ENCODE measurements at regions not wholly inside any gene's neighbourhood (a gene's known extent, or its start where the extent isn't known, plus 50 kb on each side); places are given as distances from the start of the nearest gene placed in this dataset.
A peak's percentile ranks its signal among the peaks of the same experiment; 100 is the strongest.
"Not testable (repeated sequence)": the region's sequence is repeated elsewhere in the genome, so short reads cannot be mapped to it uniquely, and the experiment has no call there.

DNA sequence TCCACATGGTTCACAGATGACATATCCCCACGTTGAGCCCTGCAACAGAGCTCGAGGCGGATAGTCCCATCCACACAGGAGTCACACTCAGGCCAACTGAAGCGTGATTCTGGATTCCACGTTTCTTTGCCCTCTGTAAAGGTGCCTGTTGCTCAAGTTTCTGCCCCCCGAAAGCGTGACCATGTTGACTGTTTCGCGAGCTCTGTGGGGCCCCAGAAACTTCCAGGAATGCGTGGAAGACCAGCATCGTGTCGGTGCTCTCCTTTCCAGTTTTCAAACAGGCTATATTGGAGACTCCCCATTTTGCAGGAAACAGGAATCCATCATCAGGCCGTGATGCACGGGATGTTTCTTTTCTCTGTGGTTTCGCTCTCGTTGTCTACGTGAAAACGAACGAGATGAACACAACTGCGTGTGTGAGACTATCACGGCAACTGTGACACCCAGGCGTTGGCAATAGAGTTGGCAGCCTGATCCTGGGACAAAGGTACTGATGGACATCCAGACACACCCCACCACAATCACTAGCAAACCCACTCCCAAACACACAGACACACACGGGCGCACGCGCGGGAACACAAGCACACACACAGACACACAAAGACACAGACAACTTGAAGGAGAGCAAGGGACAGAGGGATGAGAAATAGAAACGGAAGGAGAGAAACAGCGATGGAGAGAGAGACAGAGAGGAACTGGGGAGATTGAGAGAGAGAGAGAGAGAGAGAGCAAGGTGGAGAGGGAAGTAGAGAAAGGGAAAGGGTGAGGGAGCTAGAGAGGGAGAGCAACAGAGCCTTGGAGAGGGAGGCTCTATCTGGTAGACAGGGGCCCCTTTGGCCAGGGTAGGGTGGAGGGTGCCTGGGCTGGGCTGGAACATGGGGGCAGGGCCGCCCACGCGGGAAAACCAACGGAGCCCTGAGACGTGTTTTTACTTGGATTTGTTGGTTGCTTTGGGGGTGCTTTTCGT, 1609.3 kb downstream of the SPATA31A7 start:
- not testable (repeated sequence) for DNase-seq (ENCODE audit: low read depth)

DNA sequence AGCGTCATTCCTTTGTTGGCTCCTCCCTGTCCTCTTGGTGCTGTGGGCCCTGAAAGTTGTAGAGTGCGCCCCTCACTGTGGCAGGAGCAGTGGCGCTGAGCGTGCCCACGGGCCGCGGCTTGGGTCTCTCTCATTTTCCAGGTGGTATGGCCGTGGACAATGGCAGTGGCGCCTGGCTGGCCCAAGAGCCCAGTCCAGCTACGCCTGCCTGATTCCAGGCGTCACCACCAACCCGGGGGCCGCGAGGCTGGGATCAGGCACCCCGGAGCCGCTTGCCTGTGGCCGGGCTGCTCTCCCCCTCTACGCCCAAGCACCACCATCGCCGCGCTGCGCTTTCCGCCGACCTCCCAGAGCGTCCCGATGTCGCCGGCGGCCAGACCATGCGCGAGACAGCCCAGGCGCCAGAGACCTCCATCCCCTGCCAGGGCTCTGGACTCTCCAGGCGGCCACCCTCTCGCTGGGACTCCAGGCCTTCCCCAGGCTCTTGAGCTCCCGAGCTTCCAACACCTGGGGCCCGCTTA, 1610.1 kb downstream of the SPATA31A7 start:
- DNase-seq (ENCODE audit: low read depth): not testable (repeated sequence)

DNA sequence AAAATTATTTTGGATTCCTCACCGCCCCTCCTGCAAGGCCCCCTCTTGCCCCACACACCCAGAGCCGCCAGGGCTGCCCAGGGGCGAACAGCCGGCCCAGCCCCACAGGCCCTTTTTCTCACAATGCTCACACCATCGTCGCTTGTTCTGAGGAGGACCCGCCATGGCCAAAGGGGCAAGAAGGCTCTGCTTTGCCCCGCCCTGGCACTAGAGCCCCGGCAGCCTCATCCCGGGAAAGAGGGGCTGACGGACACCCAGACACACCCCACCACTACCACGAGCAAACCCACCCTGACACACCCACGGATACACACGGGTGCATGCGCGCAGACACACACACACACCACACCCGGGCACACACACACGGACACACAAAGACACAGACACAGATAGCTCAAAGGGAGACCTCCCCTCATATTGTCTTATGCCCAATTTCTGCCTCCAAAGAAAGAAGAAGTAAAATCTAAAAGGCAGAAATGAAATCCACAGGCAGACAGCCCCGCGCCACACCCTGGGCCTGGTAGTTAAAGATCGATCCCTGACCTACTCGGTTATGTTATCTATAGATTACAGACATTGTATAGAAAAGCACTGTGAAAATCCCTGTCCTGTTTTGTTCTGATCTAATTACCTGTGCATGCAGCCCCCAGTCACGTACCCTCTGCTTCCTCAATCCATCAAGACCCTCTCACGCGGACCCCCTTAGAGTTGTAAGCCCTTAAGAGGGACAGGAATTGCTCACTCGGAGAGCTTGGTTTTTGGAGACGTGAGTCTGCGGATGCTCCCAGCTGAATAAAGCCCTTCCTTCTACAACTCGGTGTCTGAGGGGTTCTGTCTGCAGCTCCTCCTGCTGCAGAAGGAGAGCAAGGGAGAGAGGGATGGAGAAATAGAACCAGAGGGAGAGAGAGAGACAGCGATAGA, 1610.9 kb downstream of the SPATA31A7 start:
- DNase-seq (ENCODE audit: low read depth): not testable (repeated sequence)

DNA sequence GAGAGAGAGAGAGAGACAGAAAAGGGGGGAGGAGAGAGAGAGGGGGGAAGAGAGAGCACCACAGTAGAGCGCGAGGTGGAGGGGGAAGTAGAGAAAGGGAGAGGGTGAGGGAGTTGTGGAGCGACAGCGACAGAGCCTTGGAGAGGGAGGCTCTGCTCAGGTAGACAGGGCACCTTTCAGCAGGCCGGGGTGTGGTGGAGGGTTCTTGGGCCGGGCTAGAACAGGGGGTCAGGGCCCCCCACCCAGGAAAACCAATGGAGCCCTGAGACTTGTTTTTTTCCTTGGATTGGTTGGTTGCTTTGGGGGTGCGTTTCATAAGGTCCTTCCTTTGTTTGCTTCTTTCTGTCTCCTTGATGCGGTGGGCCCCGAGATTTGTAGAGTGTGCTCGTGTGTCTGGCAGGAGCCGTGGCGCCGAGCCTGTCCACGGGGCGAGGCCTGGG, 1611.6 kb downstream of the SPATA31A7 start:
- DNase-seq (ENCODE audit: low read depth): not testable (repeated sequence)

DNA sequence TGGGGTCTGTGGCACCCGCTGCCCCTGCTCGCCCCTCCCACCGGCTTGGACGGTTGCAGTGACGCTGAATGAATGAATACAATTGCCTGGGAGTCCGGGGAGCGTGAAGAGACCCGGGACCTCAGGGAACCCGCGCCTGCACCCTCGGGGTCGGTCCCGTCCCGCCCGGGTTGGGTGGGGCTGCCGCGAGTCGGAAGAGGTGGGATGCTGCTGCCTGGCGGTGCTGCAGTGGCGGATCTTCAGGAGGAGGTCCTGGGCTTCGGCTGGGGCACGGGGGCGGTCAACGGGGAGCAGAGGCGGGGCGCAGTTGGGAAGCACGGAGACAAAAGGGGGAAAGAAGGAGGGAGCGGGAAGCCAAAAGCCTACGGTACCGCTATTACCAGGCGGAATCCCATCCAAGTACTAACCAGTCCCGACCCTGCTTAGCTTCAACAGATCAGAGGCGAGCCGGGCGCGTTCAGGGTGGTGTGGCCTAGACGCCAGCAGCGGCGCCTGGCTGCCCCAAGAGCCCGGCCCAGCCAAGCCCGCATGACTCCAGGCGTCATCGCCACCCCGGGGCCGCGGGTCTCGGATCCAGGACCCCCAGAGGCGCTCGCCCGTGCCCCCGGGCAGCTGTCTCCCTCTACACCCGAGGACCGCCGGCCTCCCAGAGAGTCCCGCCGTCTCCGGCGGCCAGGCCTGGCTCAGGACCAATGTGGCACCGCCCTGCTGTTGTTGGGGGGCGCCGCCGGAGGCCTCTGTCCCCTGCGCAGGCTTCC, 1612.3 kb downstream of the SPATA31A7 start:
- DNase-seq (ENCODE audit: low read depth): peak; percentile 36

DNA sequence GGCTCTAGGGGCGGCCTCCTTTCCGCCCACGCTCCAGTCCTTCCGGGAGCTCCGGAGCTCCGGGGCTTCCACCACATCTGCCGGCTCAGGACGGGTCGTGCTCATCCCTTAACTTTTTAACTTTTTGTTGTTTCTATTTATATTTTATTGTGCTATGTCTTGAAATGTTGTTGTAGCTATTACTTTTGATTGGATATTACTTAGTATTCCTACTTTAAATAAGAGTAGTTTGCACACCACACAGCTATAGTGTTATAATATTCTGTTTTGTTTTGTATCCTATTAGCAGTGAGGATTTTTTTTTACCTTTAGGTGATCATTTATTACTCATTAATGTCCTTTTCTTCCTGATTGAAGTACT, 1612.9 kb downstream of the SPATA31A7 start:
- DNase-seq (ENCODE audit: low read depth): not testable (repeated sequence)

DNA sequence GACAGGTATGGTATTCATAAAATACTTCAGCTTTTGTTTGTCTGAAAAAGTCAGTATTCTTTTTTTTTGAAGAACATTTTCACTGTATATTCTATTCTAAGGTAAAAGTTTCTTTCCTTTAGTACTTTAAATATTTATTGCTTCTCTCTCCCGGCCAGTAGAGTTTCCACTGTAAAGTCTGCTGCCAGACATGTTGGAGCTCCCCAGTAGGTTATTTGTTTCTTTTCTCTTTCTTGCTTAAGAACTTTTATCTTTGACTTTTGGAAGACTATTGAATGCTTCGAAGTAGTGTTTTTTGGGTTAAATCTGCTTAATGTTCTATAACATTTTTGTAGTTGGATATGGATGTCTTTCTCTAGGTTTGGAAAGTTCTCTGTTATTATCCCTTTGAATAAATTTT, 1613.3 kb downstream of the SPATA31A7 start:
- not testable (repeated sequence) for DNase-seq (ENCODE audit: low read depth)

DNA sequence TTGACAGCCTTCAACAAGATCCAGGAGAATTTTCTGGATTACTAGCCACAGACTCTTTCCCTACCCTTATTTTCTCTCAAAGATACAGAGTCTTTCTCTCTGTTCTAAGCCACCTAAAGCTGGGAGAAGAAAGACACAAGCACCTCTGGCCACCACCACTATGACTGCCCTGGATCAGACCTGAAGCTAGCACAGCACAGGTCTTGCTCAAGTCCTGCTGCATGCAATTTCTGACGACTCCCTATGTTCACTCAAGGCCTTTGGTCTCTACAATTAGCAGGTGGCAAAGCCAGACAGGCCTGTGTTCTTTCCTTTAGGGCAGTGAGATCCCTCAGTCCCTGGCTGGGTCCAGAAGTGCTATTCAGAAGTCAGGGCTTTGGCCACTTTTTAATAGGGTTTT, 1614.5 kb downstream of the SPATA31A7 start:
- not testable (repeated sequence) for DNase-seq (ENCODE audit: low read depth)

DNA sequence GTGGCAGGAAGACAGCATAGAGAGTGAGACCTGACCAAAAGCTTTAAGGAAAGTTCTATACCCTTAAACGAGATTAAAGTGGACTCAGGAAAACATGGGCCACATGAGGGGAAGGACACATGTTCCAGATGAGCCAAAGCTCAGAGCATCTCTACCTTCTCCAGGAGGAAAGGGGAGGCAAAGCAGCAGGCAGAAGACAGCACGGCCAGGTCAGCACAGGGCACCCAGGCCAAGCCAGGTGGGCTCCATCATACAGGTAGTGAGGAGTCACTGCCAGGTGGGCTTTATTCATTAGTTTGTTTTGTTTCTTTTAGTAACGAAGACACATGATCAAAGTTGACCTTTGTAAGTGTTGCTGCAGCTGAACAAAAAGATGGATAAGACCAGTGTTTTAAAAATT, 1617.6 kb downstream of the SPATA31A7 start:
- DNase-seq (ENCODE audit: low read depth): not testable (repeated sequence)

DNA sequence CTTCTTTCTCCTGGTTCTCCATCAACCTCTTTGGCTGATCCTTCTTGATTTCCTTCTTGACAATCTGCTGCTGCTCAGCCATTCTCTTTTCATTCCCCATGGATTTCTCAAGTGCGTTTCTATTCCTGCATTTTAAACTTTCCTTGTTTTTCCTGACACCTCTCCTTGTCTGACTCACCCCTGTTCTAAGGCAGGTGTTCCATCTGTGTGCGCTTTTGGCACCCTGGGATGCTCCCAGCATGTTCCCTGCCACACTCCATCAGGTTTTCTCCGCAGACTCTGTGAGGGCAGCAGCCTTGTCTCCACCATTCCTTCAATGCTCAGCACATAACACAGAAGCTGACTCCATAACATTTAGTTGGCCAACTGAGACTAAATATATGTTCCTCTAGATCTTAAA, 1618.2 kb downstream of the SPATA31A7 start:
- not testable (repeated sequence) for DNase-seq (ENCODE audit: low read depth)

DNA sequence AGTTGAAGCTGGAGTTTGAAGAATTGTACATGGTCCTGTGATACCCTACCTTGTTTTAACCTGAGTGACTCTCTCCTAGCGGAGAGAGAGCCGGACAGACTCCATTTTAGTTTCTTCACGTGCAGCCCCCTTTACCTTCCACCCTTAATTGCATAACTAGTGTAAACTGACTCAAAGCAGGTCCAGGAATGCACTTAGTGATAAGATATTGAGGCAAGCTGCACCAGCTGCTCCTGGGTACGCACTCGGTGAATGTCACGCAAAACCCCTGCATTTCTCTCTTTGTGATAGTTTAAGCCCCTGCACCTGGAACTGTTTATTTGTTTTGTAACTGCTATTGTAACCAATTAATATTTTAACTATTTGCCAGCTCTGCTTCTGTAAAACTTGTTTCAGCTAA, 1620.5 kb downstream of the SPATA31A7 start:
- not testable (repeated sequence) for DNase-seq (ENCODE audit: low read depth)

DNA sequence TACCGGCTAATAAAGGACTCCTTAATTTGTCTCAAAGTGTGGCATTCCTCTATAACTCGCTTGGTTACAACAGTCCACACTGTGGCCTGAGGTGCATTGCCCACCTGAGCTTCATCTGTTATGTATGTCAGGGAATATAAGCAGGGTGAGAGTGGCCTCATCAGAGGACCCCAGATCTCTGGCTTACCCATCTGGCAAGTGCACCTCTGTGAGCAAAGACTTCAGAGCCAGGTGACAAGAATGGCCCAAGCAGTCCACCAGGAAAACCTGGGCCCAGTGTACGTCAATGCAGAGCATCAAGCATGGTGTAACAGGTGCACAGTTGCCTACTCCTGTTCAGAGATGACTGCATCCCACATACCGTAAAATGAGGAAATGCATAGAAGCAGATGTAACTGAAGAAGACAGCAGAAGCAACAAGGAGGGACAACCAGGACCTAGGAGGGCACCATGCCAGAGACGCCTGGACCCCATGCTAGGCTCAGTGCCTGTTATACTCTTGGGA, 1621.0 kb downstream of the SPATA31A7 start:
- DNase-seq (ENCODE audit: low read depth): not testable (repeated sequence)

DNA sequence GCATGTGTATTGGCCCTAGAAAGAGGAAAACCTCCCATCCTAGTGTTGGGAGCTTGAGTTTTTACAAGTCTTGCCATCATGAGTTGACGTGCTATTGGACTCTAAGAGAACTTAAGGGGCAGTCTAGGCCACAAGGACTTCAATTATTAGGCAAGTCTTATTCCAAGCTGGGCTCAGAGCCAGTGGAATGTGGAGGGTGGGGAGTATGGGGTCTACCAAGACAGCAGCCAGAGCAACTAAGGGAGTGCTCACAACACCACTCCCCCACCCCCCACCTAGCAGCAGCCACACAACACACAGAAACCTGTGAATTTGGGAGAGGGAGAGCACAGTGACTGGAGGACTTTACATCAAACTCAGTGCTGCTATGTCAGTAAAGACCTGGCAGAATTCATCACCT, 1625.6 kb downstream of the SPATA31A7 start:
- DNase-seq (ENCODE audit: low read depth): not testable (repeated sequence)

DNA sequence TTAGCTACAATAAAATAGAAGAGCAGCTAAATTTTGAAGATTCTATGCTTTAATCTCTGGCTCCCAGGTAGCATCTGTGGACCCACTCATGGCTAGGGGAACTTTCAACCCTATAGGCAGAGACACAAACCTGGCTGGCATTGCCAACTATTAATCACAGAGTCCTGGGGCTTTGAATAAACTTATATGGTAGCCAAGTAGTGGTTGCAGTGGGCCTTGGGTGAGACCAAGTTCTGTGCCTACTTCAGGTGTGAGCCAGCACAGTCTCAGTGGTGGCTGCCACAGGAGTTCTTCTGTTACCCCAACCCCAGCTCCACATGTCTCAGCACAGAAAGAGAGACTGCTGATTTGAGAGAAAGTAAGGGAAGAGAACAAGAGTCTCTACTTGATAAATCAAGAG, 1626.5 kb downstream of the SPATA31A7 start:
- not testable (repeated sequence) for DNase-seq (ENCODE audit: low read depth)

DNA sequence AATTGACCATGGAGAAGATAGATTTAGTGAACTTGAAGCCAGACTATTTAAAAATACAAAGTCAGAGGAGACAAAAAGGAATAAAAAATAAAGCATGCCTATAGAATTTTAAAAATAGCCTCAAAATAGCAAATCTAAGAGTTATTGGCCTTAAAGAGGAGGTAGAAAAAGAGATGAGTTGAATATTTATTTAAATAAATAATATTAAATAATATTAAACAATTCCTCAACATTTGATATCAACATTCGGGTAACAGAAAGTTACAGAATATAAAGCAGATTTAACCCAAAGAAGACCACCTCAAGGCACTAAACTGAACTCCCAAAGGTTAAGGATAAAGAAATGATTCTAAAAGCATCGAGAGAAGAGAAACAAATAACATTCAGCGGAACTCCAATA, 1627.4 kb downstream of the SPATA31A7 start:
- DNase-seq (ENCODE audit: low read depth): not testable (repeated sequence)

DNA sequence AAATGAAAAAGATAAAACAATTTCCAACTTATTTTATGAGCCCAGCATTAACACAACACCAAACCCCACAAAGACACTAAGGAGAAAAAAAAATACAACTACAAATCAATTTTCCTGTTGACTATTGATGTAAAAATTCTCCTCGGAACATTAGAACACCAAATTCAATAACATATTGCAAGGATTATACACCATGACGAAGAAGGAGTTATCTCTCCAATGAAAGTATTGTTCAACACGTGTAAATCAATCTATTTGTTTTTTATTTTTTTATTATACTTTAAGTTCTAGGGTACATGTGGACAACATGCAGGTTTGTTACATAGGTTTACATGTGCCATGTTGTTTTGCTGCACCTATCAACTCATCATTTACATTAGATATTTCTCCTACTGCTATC, 1632.3 kb downstream of the SPATA31A7 start:
- DNase-seq (ENCODE audit: low read depth): not testable (repeated sequence)

DNA sequence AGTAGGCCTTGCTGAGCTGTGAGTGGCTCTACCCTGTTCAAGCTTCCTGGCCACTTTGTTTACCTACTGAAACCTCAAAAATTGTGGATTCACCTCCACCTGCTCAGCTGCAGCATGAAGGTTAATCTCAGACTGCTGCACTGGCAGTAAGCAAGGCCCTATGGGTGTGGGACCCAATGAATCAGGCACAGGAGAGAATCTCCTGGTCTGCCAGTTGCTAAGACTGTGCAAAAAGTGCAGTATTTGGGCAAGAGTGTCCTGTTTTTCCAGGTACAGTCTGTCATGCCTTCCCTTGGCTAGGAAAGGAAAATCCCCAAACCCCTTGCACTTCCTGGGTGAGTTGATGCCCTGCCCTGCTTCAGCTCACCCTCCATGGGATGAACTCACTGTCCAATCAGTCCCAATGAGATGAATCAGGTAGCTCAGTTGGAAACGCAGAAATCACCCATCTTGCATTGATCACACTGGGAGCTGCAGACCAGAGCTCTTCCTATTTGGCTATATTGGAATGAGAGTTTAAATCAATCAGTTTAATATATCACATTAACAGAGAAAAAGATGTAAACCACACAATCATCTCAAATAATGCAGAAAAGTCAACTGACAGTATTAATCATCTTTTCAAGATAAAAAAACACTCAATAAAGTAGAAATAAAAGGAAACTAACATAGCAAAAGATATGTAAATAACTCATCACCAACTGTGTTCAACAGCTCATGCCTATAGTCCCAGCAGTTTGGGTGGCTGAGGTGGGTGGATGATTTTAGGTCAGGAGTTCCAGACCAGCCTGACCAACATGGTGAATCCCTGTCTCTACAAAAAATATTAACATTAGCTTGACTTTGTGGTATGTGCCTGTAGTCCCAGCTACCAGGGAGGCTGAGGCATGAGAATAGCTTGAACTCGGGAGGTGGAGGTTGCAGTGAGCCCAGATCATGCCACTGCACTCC, 1638.4 kb downstream of the SPATA31A7 start:
- DNase-seq (ENCODE audit: low read depth): not testable (repeated sequence)

DNA sequence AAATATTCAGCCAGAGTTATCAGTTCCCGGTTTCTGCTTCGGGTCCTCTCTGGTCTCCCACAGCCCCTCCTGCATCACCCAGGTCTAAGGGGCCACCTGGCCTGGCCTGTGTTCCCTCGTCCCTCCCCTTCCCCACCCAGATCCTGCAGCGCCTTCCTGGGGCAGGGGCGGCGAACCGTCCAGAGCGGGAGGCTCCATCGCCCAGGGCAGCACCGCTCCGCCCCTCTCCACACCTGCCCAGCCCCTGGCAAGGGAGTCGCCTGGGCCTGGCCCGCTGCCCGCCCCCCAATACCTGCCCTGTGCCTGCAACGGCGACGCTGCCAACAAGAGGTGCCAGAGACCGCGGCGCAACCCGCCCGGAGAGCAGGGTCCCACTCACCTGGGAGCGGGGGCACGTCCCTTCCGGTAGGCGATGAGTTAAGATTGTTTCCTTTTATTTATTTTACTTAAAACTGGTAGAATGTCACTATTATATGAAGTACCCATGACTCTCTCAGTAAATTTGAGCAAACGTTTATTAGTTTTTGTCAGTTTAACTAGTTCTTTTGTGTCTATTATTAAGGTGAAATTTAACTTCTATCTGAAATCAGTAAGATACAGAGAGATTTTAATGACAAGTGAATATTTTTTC, 1641.1 kb downstream of the SPATA31A7 start:
- not testable (repeated sequence) for DNase-seq (ENCODE audit: low read depth)
